PC-9 (cell line): ENCODE measurements at regions not wholly inside any gene's neighbourhood (a gene's known extent, or its start where the extent isn't known, plus 50 kb on each side); places are given as distances from the start of the nearest gene placed in this dataset.

Experiments used
- EZH2 ChIP-seq: fragments of 200-600 bp; sonication (generic); IDR thresholded peaks from 2 replicates; pipeline ENCODE4 v1.8.0; 2017; ENCODE audit warnings: antibody characterized with exemption, low read depth
- TF ChIP-seq, protein P1 (sequence below): fragments of 200-600 bp; sonication (generic); conservative IDR thresholded peaks from 2 replicates; pipeline ENCODE4 v1.6.1; 2017; ENCODE audit warnings: mixed run types, antibody characterized with exemption, mild to moderate bottlenecking, moderate library complexity

DNA sequence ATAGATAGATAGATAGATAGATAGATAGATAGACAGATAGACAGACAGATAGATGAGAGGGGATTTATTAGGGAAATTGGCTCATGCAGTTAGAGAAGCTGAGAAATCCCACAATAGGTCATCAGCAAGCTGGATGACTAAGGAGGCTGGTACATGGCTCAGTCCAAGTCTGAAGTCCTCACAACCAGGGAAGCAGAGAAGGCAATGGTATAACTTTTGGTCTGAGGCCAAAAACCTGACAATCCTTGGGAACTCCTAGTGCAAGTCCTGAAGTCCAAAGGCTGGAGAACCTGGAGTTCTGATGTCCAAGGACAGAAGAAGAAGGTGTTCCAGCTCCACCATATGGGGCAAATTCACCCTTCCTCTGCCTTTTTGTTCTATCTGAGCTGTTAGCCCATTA, 517.6 kb upstream of the ATP2B1 start:
- TF ChIP-seq, protein P1, sequence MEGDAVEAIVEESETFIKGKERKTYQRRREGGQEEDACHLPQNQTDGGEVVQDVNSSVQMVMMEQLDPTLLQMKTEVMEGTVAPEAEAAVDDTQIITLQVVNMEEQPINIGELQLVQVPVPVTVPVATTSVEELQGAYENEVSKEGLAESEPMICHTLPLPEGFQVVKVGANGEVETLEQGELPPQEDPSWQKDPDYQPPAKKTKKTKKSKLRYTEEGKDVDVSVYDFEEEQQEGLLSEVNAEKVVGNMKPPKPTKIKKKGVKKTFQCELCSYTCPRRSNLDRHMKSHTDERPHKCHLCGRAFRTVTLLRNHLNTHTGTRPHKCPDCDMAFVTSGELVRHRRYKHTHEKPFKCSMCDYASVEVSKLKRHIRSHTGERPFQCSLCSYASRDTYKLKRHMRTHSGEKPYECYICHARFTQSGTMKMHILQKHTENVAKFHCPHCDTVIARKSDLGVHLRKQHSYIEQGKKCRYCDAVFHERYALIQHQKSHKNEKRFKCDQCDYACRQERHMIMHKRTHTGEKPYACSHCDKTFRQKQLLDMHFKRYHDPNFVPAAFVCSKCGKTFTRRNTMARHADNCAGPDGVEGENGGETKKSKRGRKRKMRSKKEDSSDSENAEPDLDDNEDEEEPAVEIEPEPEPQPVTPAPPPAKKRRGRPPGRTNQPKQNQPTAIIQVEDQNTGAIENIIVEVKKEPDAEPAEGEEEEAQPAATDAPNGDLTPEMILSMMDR, result no peak
- no peak for TF ChIP-seq EZH2
